GM23338 (cell line): ENCODE measurements at regions not wholly inside any gene's neighbourhood (a gene's known extent, or its start where the extent isn't known, plus 50 kb on each side); places are given as distances from the start of the nearest gene placed in this dataset.

Experiments
- ATAC-seq: fragments of 200-7000 bp; cut with Tn5 transposase; 3 replicates; pipeline ENCODE4 v1.9.1; 2020
- DNase-seq: peaks from one replicate; pipeline ENCODE4 v3.0.0-alpha.2; 2015; ENCODE audit warnings: low spot score
- H2AFZ ChIP-seq: fragments of 200-600 bp; sonication (generic); 2 replicates; pipeline ENCODE4 v1.8.0; 2016; ENCODE audit warnings: antibody characterized with exemption, mild to moderate bottlenecking, moderate library complexity
- H3F3A ChIP-seq: fragments of 200-600 bp; sonication (generic); replicated peaks from 2 replicates; pipeline ENCODE4 v1.8.0; 2017; ENCODE audit warnings: antibody characterized with exemption, mixed run types, low read depth
- H3K27ac ChIP-seq: fragments of 200-600 bp; sonication (generic); 2 replicates; pipeline ENCODE4 v1.6.1; 2016; ENCODE audit warnings: low read depth
- H3K27me3 ChIP-seq: fragments of 200-600 bp; sonication (generic); 2 replicates; pipeline ENCODE4 v1.8.0; 2016; ENCODE audit warnings: mild to moderate bottlenecking, mixed run types, moderate library complexity; ENCODE audit not compliant: insufficient read depth
- H3K36me3 ChIP-seq: fragments of 200-600 bp; sonication (generic); 2 replicates; pipeline ENCODE4 v1.8.0; 2016; ENCODE audit warnings: mild to moderate bottlenecking; ENCODE audit not compliant: insufficient read depth
- H3K4me1 ChIP-seq: fragments of 200-600 bp; sonication (generic); 2 replicates; pipeline ENCODE4 v1.8.0; 2016; ENCODE audit warnings: mild to moderate bottlenecking, moderate library complexity; ENCODE audit not compliant: insufficient read depth
- H3K4me2 ChIP-seq: fragments of 200-600 bp; sonication (generic); 2 replicates; pipeline ENCODE4 v1.7.1; 2017; ENCODE audit warnings: mixed run types
- H3K4me3 ChIP-seq: fragments of 200-600 bp; sonication (generic); 2 replicates; pipeline ENCODE4 v1.6.1; 2016; ENCODE audit warnings: mixed run types
- H3K79me2 ChIP-seq: fragments of 200-600 bp; sonication (generic); replicated peaks from 2 replicates; pipeline ENCODE4 v1.8.0; 2017; ENCODE audit warnings: mild to moderate bottlenecking; ENCODE audit not compliant: insufficient read depth
- H3K9me2 ChIP-seq: fragments of 200-600 bp; sonication (generic); 2 replicates; pipeline ENCODE4 v1.8.0; 2017; ENCODE audit not compliant: insufficient read depth
- H4K20me1 ChIP-seq: fragments of 200-600 bp; sonication (generic); replicated peaks from 2 replicates; pipeline ENCODE4 v1.8.0; 2017; ENCODE audit warnings: mild to moderate bottlenecking; ENCODE audit not compliant: insufficient read depth
- H3K27ac Mint-ChIP-seq: 2 replicates; pipeline ENCODE4 v1.8.0; 2020; ENCODE audit warnings: inconsistent platforms, mild to moderate bottlenecking, moderate library complexity, mixed read lengths
- H3K27me3 Mint-ChIP-seq: 3 replicates; pipeline ENCODE4 v1.8.0; 2022; ENCODE audit warnings: low read depth, mild to moderate bottlenecking, moderate library complexity, mixed read lengths, inconsistent platforms; ENCODE audit not compliant: insufficient read depth, poor library complexity
- H3K36me3 Mint-ChIP-seq: 3 replicates; pipeline ENCODE4 v1.8.0; 2021; ENCODE audit warnings: low read depth, mild to moderate bottlenecking, inconsistent platforms, moderate library complexity, mixed read lengths
- H3K4me1 Mint-ChIP-seq: 3 replicates; pipeline ENCODE4 v1.8.0; 2020; ENCODE audit warnings: mild to moderate bottlenecking, inconsistent platforms, mixed read lengths
- H3K4me3 Mint-ChIP-seq: 3 replicates; pipeline ENCODE4 v1.8.0; 2021; ENCODE audit warnings: moderate library complexity, mild to moderate bottlenecking, inconsistent platforms, mixed read lengths
- H3K9me3 Mint-ChIP-seq: 3 replicates; pipeline ENCODE4 v1.8.0; 2020; ENCODE audit warnings: moderate library complexity, mild to moderate bottlenecking, inconsistent platforms, mixed read lengths
- CREB1 ChIP-seq: fragments of 250-450 bp; sonication (Bioruptor Pico); IDR thresholded peaks from 2 replicates; pipeline ENCODE4 v1.5.0; 2020; ENCODE audit warnings: low read depth, mild to moderate bottlenecking, moderate library complexity
- CTCF ChIP-seq, 2 experiments: fragments of 200-600 bp in 1 of 2; sonication (generic) in 1 of 2; conservative IDR thresholded peaks; 2 replicates each; pipeline versions ENCODE4 v1.5.1 to v1.6.1; 2016 to 2017; ENCODE audit warnings: antibody characterized with exemption in 2 of 2, low read depth in 2 of 2, mild to moderate bottlenecking in 2 of 2, moderate library complexity in 1 of 2
- JUNB ChIP-seq: IDR thresholded peaks from one replicate; pipeline ENCODE4 v1.6.1; 2016; ENCODE audit warnings: antibody characterized with exemption; ENCODE audit not compliant: unreplicated experiment
- POLR2AphosphoS5 ChIP-seq: IDR thresholded peaks from 2 replicates; pipeline ENCODE4 v1.6.1; 2016; ENCODE audit warnings: antibody characterized with exemption, low read depth
- ZNF114 ChIP-seq: fragments of 250-450 bp; sonication (Bioruptor Pico); IDR thresholded peaks from 2 replicates; pipeline ENCODE4 v1.5.0; 2020; ENCODE audit warnings: mild to moderate bottlenecking, moderate library complexity
- TF ChIP-seq, protein P1 (sequence below): IDR thresholded peaks from one replicate; pipeline ENCODE4 v1.6.1; 2018; ENCODE audit warnings: antibody characterized with exemption; ENCODE audit not compliant: unreplicated experiment

- no peak overlapping the region for H3K4me3 ChIP-seq
- DNase-seq (no peak), ATAC-seq (no peak)
- Mint-ChIP-seq H3K4me3 (no peak overlapping the region), H3K27ac (no peak overlapping the region), H3K36me3 (no peaks in the 10 kb centered on the region; the same call in 2 of the 3 replicates), H3K9me3 (peaks cover 72% of the 10 kb centered on the region), H3K27me3 (no peaks in the 10 kb centered on the region), H3K4me1 (no peaks in the 10 kb centered on the region)
- H3K4me1 ChIP-seq: no peaks in the 10 kb centered on the region
- no peak overlapping the region for H2AFZ ChIP-seq
- no peaks in the 10 kb centered on the region for H3K9me2 ChIP-seq
- H3K27ac ChIP-seq: no peak overlapping the region
- H3K27me3 ChIP-seq: no peaks in the 10 kb centered on the region
- peaks cover 5% of the 10 kb centered on the region; the same call in 1 of the 2 replicates for H3K36me3 ChIP-seq
- H4K20me1 ChIP-seq: no peaks in the 10 kb centered on the region
- no peaks in the 10 kb centered on the region for H3F3A ChIP-seq
- TF ChIP-seq, protein P1, sequence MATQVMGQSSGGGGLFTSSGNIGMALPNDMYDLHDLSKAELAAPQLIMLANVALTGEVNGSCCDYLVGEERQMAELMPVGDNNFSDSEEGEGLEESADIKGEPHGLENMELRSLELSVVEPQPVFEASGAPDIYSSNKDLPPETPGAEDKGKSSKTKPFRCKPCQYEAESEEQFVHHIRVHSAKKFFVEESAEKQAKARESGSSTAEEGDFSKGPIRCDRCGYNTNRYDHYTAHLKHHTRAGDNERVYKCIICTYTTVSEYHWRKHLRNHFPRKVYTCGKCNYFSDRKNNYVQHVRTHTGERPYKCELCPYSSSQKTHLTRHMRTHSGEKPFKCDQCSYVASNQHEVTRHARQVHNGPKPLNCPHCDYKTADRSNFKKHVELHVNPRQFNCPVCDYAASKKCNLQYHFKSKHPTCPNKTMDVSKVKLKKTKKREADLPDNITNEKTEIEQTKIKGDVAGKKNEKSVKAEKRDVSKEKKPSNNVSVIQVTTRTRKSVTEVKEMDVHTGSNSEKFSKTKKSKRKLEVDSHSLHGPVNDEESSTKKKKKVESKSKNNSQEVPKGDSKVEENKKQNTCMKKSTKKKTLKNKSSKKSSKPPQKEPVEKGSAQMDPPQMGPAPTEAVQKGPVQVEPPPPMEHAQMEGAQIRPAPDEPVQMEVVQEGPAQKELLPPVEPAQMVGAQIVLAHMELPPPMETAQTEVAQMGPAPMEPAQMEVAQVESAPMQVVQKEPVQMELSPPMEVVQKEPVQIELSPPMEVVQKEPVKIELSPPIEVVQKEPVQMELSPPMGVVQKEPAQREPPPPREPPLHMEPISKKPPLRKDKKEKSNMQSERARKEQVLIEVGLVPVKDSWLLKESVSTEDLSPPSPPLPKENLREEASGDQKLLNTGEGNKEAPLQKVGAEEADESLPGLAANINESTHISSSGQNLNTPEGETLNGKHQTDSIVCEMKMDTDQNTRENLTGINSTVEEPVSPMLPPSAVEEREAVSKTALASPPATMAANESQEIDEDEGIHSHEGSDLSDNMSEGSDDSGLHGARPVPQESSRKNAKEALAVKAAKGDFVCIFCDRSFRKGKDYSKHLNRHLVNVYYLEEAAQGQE: no peak
- TF ChIP-seq CTCF (conservative IDR thresholded peaks at IDR 0.05; ENCODE audit: low read depth in 2 of 2): no peak
- TF ChIP-seq ZNF114 (CRISPR knock-in tag): no peak
- no peak for TF ChIP-seq CREB1 (CRISPR knock-in tag)
- TF ChIP-seq JUNB: no peak
- TF ChIP-seq POLR2AphosphoS5: no peak
- H3K4me2 ChIP-seq: no peak overlapping the region
- H3K79me2 ChIP-seq: no peaks in the 10 kb centered on the region
Measured at GRCh38 chr3:5806192-5806591, 618.7 kb downstream of the EDEM1 start.

DNA sequence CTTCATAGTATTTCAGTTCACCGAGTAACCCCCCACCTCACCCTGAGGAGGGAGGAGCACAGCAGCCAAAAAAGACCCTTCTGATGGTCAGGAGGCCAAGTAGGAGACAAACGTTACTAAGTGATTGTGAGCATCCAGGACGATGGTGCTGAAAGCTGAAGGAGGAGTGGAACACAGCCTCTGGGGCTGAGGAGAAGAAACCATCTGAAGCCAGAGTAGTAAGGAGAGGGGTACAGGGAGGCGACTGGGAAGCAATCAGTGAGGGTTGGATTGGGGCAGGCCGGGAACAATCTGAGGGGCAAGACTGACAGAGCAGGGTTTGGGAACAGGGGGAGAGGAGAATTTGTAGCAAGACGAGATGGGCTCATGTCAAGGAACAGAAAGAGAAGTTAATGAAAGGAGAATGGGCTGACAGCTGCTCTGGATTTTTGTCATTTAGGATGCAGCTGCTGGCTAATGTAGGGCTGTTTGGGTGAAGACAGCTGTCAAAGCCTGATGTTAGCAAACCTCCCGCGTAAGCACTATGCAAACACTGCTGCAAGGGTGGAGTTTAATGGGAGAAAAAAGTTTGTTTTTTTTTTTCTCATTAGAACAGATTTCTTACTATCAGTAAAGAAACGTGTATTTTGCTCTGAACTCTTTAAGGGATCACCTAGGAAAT lies 622.2 kb downstream of the EDEM1 start:
- TF ChIP-seq ZNF114 (CRISPR knock-in tag): no peak
- Histone ChIP-seq H3K4me1 (no peaks in the 10 kb centered on the region), H3F3A (no peaks in the 10 kb centered on the region), H3K27me3 (no peaks in the 10 kb centered on the region), H2AFZ (no peak overlapping the region), H3K36me3 (peaks cover 5% of the 10 kb centered on the region; the same call in 1 of the 2 replicates), H3K4me3 (no peak overlapping the region), H3K79me2 (no peaks in the 10 kb centered on the region), H3K27ac (no peak overlapping the region), H3K4me2 (no peak overlapping the region), H4K20me1 (no peaks in the 10 kb centered on the region), H3K9me2 (no peaks in the 10 kb centered on the region)
- H3K4me3 Mint-ChIP-seq: no peak overlapping the region
- H3K27ac Mint-ChIP-seq: no peak overlapping the region
- peaks cover 84% of the 10 kb centered on the region for H3K9me3 Mint-ChIP-seq
- no peaks in the 10 kb centered on the region for H3K27me3 Mint-ChIP-seq
- ATAC-seq: no peak
- no peak for DNase-seq
- peaks cover 5% of the 10 kb centered on the region; the same call in 1 of the 3 replicates for H3K4me1 Mint-ChIP-seq
- peaks cover 7% of the 10 kb centered on the region for H3K36me3 Mint-ChIP-seq
